ENCODE measurements at regions not wholly inside any gene's neighbourhood (a gene's known extent, or its start where the extent isn't known, plus 50 kb on each side); places are given as distances from the start of the nearest gene placed in this dataset.

DNA sequence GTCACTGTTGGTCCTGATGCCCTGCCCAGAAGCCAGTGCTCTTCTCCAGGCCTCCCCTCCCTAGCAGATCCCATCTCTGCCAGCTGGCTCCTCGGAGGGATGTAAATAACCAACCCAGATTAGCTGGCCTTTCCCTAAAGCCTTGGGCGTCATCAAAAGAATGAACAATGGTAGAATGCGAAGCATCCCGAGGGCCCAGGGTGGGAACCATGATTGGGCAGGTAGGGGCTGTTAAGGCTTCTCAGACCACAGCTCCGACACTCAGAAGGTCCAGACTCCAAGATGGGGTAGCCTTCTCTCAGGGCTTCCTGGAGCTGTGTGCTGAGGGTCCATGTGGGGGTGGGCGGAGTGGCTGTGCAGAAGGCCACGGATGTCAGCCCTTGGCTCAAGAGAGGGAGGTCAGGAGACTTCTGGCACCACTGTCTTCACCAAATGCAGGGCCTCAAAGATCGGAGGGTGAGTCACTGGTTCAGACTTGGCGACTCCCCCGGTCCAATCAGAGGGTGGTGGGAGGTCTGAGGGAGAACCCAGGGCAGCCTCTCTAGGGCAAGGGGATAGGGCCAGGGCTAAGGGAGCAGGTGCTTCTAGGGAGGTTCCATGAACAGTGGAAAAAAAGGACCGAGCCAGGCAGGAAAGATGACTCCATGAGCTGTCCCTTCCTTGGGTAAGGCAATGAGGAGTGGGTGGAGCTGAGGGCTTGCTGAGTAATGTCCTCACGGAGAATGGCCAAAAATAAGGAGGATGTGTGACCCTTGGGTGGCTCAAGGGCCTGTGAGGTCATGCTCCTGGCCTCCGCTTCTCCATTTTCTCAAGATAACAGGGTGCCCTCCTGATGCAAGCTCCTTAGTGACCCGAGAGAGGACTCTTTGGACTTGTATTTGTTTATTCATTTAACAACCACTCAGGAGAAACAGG is 58.4 kb upstream of the EPS8L3 start:
- TF ChIP-seq, protein P1, sequence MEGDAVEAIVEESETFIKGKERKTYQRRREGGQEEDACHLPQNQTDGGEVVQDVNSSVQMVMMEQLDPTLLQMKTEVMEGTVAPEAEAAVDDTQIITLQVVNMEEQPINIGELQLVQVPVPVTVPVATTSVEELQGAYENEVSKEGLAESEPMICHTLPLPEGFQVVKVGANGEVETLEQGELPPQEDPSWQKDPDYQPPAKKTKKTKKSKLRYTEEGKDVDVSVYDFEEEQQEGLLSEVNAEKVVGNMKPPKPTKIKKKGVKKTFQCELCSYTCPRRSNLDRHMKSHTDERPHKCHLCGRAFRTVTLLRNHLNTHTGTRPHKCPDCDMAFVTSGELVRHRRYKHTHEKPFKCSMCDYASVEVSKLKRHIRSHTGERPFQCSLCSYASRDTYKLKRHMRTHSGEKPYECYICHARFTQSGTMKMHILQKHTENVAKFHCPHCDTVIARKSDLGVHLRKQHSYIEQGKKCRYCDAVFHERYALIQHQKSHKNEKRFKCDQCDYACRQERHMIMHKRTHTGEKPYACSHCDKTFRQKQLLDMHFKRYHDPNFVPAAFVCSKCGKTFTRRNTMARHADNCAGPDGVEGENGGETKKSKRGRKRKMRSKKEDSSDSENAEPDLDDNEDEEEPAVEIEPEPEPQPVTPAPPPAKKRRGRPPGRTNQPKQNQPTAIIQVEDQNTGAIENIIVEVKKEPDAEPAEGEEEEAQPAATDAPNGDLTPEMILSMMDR (IDR thresholded peaks at IDR 0.05; ENCODE audit: poor library complexity): no peak
- TF ChIP-seq EZH2 (IDR thresholded peaks at IDR 0.05; ENCODE audit: borderline replicate concordance): no peak
